ENCODE measurements at regions not wholly inside any gene's neighbourhood (a gene's known extent, or its start where the extent isn't known, plus 50 kb on each side); places are given as distances from the start of the nearest gene placed in this dataset.

DNA sequence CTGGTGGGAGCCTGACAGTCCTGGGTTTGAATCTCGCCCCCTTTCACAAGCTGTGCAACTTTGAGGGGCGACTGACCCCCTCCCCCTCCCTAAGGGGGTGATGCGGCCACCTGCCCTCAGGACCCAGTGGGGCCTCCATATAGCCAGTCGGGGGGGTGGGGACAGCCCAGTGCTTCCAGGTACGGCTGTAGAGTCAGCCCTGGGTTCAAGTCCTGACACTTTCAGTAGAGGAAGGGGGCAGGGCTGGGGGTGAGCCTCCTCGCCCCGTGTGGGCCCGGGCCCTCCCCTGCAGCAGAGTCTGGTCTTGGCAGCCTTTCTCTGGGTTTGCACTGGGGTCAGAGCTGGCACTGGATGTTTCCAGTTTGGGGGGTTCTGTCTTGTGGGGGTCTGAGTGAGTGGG, 216.3 kb downstream of the C9orf50 start:
- TF ChIP-seq, protein P1, sequence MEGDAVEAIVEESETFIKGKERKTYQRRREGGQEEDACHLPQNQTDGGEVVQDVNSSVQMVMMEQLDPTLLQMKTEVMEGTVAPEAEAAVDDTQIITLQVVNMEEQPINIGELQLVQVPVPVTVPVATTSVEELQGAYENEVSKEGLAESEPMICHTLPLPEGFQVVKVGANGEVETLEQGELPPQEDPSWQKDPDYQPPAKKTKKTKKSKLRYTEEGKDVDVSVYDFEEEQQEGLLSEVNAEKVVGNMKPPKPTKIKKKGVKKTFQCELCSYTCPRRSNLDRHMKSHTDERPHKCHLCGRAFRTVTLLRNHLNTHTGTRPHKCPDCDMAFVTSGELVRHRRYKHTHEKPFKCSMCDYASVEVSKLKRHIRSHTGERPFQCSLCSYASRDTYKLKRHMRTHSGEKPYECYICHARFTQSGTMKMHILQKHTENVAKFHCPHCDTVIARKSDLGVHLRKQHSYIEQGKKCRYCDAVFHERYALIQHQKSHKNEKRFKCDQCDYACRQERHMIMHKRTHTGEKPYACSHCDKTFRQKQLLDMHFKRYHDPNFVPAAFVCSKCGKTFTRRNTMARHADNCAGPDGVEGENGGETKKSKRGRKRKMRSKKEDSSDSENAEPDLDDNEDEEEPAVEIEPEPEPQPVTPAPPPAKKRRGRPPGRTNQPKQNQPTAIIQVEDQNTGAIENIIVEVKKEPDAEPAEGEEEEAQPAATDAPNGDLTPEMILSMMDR (IDR thresholded peaks at IDR 0.05; ENCODE audit: control extremely low read depth in 1 of 3, insufficient read depth in 1 of 3, low read depth in 1 of 3, low read length in 3 of 3), result no peak
- no peak for TF ChIP-seq POLR2A (IDR thresholded peaks at IDR 0.05; ENCODE audit: control extremely low read depth in 1 of 2, low read depth in 2 of 2, low read length in 2 of 2)
